HG03460 (cell line): ENCODE measurements at regions not wholly inside any gene's neighbourhood (a gene's known extent, or its start where the extent isn't known, plus 50 kb on each side); places are given as distances from the start of the nearest gene placed in this dataset.

Experiments
- ATAC-seq: cut with Tn5 transposase; IDR thresholded peaks from one replicate; pipeline ENCODE4 v1.9.1; 2021; ENCODE audit not compliant: unreplicated experiment

- no peak for ATAC-seq
Observed at GRCh38 chr3:81936817-81937216, 175.4 kb upstream of the GBE1 start.

GRCh38 chr3:81932681-81933080 is 171.2 kb upstream of the GBE1 start:
- ATAC-seq, result no peak

- ATAC-seq, result no peak
Observed at GRCh38 chr3:81931265-81932251, 170.1 kb upstream of the GBE1 start.

GRCh38 chr3:81929697-81930096 is 168.3 kb upstream of the GBE1 start:
- ATAC-seq, result no peak

- ATAC-seq, result no peak
Observed at GRCh38 chr3:81927811-81928210, 166.4 kb upstream of the GBE1 start.

- ATAC-seq, result no peak
Observed at GRCh38 chr3:81925385-81925784, 163.9 kb upstream of the GBE1 start.

- ATAC-seq, result no peak
Observed at GRCh38 chr3:81923038-81923437, 161.6 kb upstream of the GBE1 start.

GRCh38 chr3:81922404-81922803 is 161.0 kb upstream of the GBE1 start:
- ATAC-seq, result no peak

- ATAC-seq, result no peak
Observed at GRCh38 chr3:81920816-81921215, 159.4 kb upstream of the GBE1 start.

GRCh38 chr3:81916890-81917289 is 155.4 kb upstream of the GBE1 start:
- no peak for ATAC-seq

GRCh38 chr3:81913886-81914663 is 152.6 kb upstream of the GBE1 start:
- ATAC-seq, result no peak

- ATAC-seq, result no peak
Observed at GRCh38 chr3:81911221-81911620, 149.8 kb upstream of the GBE1 start.

- peak; percentile 73 for ATAC-seq
Observed at GRCh38 chr3:81910244-81910852, 148.9 kb upstream of the GBE1 start.

GRCh38 chr3:81909796-81910195 is 148.4 kb upstream of the GBE1 start:
- no peak for ATAC-seq

GRCh38 chr3:81908561-81908960 is 147.1 kb upstream of the GBE1 start:
- ATAC-seq, result no peak

GRCh38 chr3:81898336-81898735 is 136.9 kb upstream of the GBE1 start:
- ATAC-seq, result no peak

GRCh38 chr3:81894598-81894997 is 133.2 kb upstream of the GBE1 start:
- no peak for ATAC-seq

- no peak for ATAC-seq
Observed at GRCh38 chr3:81891055-81891895, 129.8 kb upstream of the GBE1 start.

GRCh38 chr3:81888914-81889557 is 127.6 kb upstream of the GBE1 start:
- no peak for ATAC-seq

GRCh38 chr3:81887448-81887847 is 126.0 kb upstream of the GBE1 start:
- no peak for ATAC-seq
